RWPE2 (cell line): ENCODE measurements at regions not wholly inside any gene's neighbourhood (a gene's known extent, or its start where the extent isn't known, plus 50 kb on each side); places are given as distances from the start of the nearest gene placed in this dataset.

ENCODE experiments used
- ATAC-seq: fragments of 200-7000 bp; cut with Tn5 transposase; 3 replicates; pipeline ENCODE4 v1.9.1; 2021; ENCODE audit warnings: low read depth
- DNase-seq: peaks from one replicate; pipeline ENCODE4 v3.0.0-alpha.2; 2020; ENCODE audit warnings: low spot score
- H3K27ac ChIP-seq: fragments of 450-650 bp; 2 replicates; pipeline ENCODE4 v1.5.1; 2017; ENCODE audit warnings: mild to moderate bottlenecking; ENCODE audit not compliant: poor library complexity, severe bottlenecking
- H3K27me3 ChIP-seq: fragments of 250-450 bp; sonication (Bioruptor Pico); 2 replicates; pipeline ENCODE4 v1.5.1; 2021; ENCODE audit warnings: mild to moderate bottlenecking, moderate library complexity; ENCODE audit not compliant: insufficient read depth, poor library complexity, severe bottlenecking
- H3K36me3 ChIP-seq: fragments of 250-450 bp; sonication (Bioruptor Pico); 2 replicates; pipeline ENCODE4 v1.5.1; 2020; ENCODE audit warnings: low read depth, mild to moderate bottlenecking, moderate library complexity
- H3K4me1 ChIP-seq: fragments of 250-450 bp; sonication (Bioruptor Pico); 2 replicates; pipeline ENCODE4 v1.5.1; 2021; ENCODE audit warnings: mild to moderate bottlenecking, moderate library complexity; ENCODE audit not compliant: insufficient read depth, poor library complexity, severe bottlenecking
- H3K4me3 ChIP-seq: fragments of 250-450 bp; sonication (Bioruptor Pico); 2 replicates; pipeline ENCODE4 v1.5.1; 2021; ENCODE audit warnings: mild to moderate bottlenecking, moderate library complexity; ENCODE audit not compliant: severe bottlenecking
- H3K9me3 ChIP-seq: fragments of 250-450 bp; sonication (Bioruptor Pico); 2 replicates; pipeline ENCODE4 v1.5.1; 2021; ENCODE audit warnings: mild to moderate bottlenecking, moderate library complexity; ENCODE audit not compliant: severe bottlenecking
- CTCF ChIP-seq: fragments of 450-650 bp; IDR thresholded peaks from one replicate; pipeline ENCODE4 v1.5.1; 2017; ENCODE audit warnings: mild to moderate bottlenecking, moderate library complexity; ENCODE audit not compliant: poor library complexity, severe bottlenecking

GRCh38 chr6:102662851-102663250 lies 1269.3 kb downstream of the GRIK2 start:
- Histone ChIP-seq H3K9me3 (no peaks in the 10 kb centered on the region), H3K27ac (no peak overlapping the region), H3K4me3 (no peak overlapping the region), H3K27me3 (no peaks in the 10 kb centered on the region), H3K4me1 (no peaks in the 10 kb centered on the region), H3K36me3 (no peaks in the 10 kb centered on the region)
- TF ChIP-seq CTCF = no peak
- no peak for ATAC-seq
- no peak for DNase-seq

- Histone ChIP-seq H3K27me3 (no peaks in the 10 kb centered on the region), H3K27ac (no peak overlapping the region), H3K4me1 (no peaks in the 10 kb centered on the region)
These were observed 1266.8 kb downstream of the GRIK2 start for GRCh38 chr6:102660303-102660702.

GRCh38 chr6:102655823-102656222 lies 1262.3 kb downstream of the GRIK2 start:
- H3K36me3 ChIP-seq = no peaks in the 10 kb centered on the region
- no peaks in the 10 kb centered on the region for H3K27me3 ChIP-seq
- ATAC-seq (no peak), DNase-seq (no peak)
- H3K4me3 ChIP-seq = no peak overlapping the region
- no peak overlapping the region for H3K27ac ChIP-seq
- H3K4me1 ChIP-seq = no peaks in the 10 kb centered on the region
- H3K9me3 ChIP-seq = no peaks in the 10 kb centered on the region
- no peak for TF ChIP-seq CTCF

More at GRCh38 chr6:102660303-102660702, 1266.8 kb downstream of the GRIK2 start:
- DNase-seq (no peak), ATAC-seq (no peak)
- no peaks in the 10 kb centered on the region for H3K9me3 ChIP-seq
- no peak overlapping the region for H3K4me3 ChIP-seq
- H3K36me3 ChIP-seq = no peaks in the 10 kb centered on the region
- no peak for TF ChIP-seq CTCF

- no peaks in the 10 kb centered on the region for H3K36me3 ChIP-seq
- DNase-seq (no peak), ATAC-seq (peak; percentile 23; the same call in 1 of the 3 replicates)
- H3K9me3 ChIP-seq = no peaks in the 10 kb centered on the region
- no peaks in the 10 kb centered on the region for H3K4me1 ChIP-seq
- no peak for TF ChIP-seq CTCF
- no peak overlapping the region for H3K27ac ChIP-seq
- no peaks in the 10 kb centered on the region for H3K27me3 ChIP-seq
- H3K4me3 ChIP-seq = no peak overlapping the region
These were observed 1247.9 kb downstream of the GRIK2 start for GRCh38 chr6:102641426-102641825.

GRCh38 chr6:102631921-102632320 lies 1238.4 kb downstream of the GRIK2 start:
- DNase-seq (no peak), ATAC-seq (no peak)
- no peaks in the 10 kb centered on the region for H3K36me3 ChIP-seq
- no peak for TF ChIP-seq CTCF
- no peaks in the 10 kb centered on the region for H3K27me3 ChIP-seq
- no peaks in the 10 kb centered on the region for H3K9me3 ChIP-seq
- H3K27ac ChIP-seq = no peak overlapping the region
- no peak overlapping the region for H3K4me3 ChIP-seq
- no peaks in the 10 kb centered on the region for H3K4me1 ChIP-seq
